ENCODE measurements at regions not wholly inside any gene's neighbourhood (a gene's known extent, or its start where the extent isn't known, plus 50 kb on each side); places are given as distances from the start of the nearest gene placed in this dataset.

DNA sequence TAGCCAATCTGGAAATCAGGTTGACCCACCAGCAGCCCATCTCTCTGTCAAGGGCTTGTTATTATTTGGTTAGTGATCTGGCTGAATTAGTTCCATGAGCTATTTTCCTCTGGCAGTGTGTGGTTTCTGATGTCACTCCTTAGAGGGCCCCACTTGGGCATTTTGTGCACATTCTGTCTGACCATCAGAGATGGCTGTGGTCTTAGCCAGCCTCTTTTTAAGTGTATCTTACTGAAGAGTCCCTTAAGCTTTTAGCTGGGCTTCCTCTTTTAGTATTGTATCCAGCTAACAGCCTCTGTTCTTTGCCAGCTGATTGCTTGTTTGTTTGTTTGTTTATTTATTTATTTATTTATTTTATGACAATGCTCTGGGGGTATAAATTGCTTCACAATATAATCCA, 951.1 kb upstream of the CNTNAP5 start (continued):
- TF ChIP-seq RXRA (IDR thresholded peaks at IDR 0.05; ENCODE audit: insufficient read depth, low read depth, low read length) (no peak), TAF7 (optimal IDR thresholded peaks at IDR 0.05; ENCODE audit: borderline replicate concordance, low read depth, low read length) (no peak)
